GM12892 (cell line): ENCODE measurements at regions not wholly inside any gene's neighbourhood (a gene's known extent, or its start where the extent isn't known, plus 50 kb on each side); places are given as distances from the start of the nearest gene placed in this dataset.

ENCODE experiments used
- POLR2A ChIP-seq: IDR thresholded peaks from 2 replicates; pipeline ENCODE4 v1.6.1; 2011; ENCODE audit warnings: low read depth, low read length, control low read depth
- TAF1 ChIP-seq: IDR thresholded peaks from 2 replicates; pipeline ENCODE4 v1.6.1; 2011; ENCODE audit warnings: low read depth, mild to moderate bottlenecking, control low read depth, low read length, borderline replicate concordance

DNA sequence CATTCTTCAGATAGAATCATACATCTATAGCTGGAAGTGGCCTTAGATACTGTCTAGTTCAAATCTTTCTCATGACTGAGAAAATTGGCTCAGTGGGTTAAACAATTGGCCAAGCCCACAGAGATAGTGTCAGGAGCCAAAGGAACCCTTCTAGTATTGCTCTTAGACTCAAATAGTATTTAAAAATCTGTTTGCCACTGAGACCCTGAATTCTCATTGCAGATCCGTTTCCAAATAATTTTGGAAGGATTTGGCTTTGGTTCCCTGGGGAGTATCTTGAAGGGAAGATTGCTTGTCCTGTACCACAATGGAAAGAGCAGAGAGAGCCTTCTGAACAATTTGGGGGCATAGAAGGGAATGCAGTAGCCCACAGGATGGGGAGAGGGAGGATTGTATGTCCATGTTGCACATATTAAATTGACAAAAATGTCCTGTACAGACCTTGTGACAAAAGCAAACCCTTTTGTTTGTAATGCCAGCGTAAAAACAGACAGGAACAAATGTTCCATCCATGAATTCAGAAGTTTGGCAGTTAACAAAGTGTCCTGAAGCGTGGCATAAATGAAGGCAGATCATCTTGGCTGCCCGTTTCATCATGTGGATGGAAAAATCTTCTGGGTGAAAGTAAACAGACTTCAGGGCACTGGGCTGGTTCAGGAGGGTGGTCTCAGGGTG is 156.4 kb upstream of the RASGRP1 start:
- TF ChIP-seq POLR2A, result no peak
- TF ChIP-seq TAF1, result no peak
